ENCODE measurements at regions not wholly inside any gene's neighbourhood (a gene's known extent, or its start where the extent isn't known, plus 50 kb on each side); places are given as distances from the start of the nearest gene placed in this dataset.
"Not testable (repeated sequence)": the region's sequence is repeated elsewhere in the genome, so short reads cannot be mapped to it uniquely, and the experiment has no call there.

GRCh38 chr2:37569986-37570679 lies 101.3 kb downstream of the CDC42EP3 start:
- DNase-seq, result no peak

GRCh38 chr2:37570773-37571586 lies 100.5 kb downstream of the CDC42EP3 start:
- no peak for DNase-seq

GRCh38 chr2:37571587-37572136 lies 99.8 kb downstream of the CDC42EP3 start:
- DNase-seq, result no peak

GRCh38 chr2:37573451-37574388 lies 97.7 kb downstream of the CDC42EP3 start:
- DNase-seq, result no peak

GRCh38 chr2:37575780-37576179 lies 95.7 kb downstream of the CDC42EP3 start:
- DNase-seq, result no peak

GRCh38 chr2:37576194-37576593 lies 95.2 kb downstream of the CDC42EP3 start:
- not testable (repeated sequence) for DNase-seq

- DNase-seq, result peak in 2 of 56 donors; percentile 10 to 19
Measured at GRCh38 chr2:37576831-37577230, 94.6 kb downstream of the CDC42EP3 start.

GRCh38 chr2:37579192-37579713 lies 92.2 kb downstream of the CDC42EP3 start:
- no peak for DNase-seq

- not testable (repeated sequence) for DNase-seq
Measured at GRCh38 chr2:37579949-37580348, 91.5 kb downstream of the CDC42EP3 start.

GRCh38 chr2:37581433-37581832 lies 90.0 kb downstream of the CDC42EP3 start:
- DNase-seq, result no peak

- no peak for DNase-seq
Measured at GRCh38 chr2:37582481-37583220, 88.8 kb downstream of the CDC42EP3 start.

- no peak for DNase-seq
Measured at GRCh38 chr2:37583402-37583801, 88.0 kb downstream of the CDC42EP3 start.

GRCh38 chr2:37583867-37584266 lies 87.6 kb downstream of the CDC42EP3 start:
- DNase-seq, result no peak

GRCh38 chr2:37585295-37585908 lies 86.0 kb downstream of the CDC42EP3 start:
- no peak for DNase-seq

- peak in 22 of 56 donors; percentile 1 to 50 (median 12) for DNase-seq
Measured at GRCh38 chr2:37585982-37586621, 85.3 kb downstream of the CDC42EP3 start.

GRCh38 chr2:37586663-37587317 lies 84.7 kb downstream of the CDC42EP3 start:
- no peak for DNase-seq

- no peak for DNase-seq
Measured at GRCh38 chr2:37587817-37588216, 83.6 kb downstream of the CDC42EP3 start.

- no peak for DNase-seq
Measured at GRCh38 chr2:37588316-37588777, 83.1 kb downstream of the CDC42EP3 start.

- DNase-seq, result no peak
Measured at GRCh38 chr2:37589298-37589697, 82.1 kb downstream of the CDC42EP3 start.

Measured in nucleus accumbens (tissue), 56 donors.